K562 (cell line): ENCODE measurements at regions not wholly inside any gene's neighbourhood (a gene's known extent, or its start where the extent isn't known, plus 50 kb on each side); places are given as distances from the start of the nearest gene placed in this dataset.

Experiments
- CEBPB ChIP-seq: fragments of 450-650 bp; IDR thresholded peaks from 2 replicates; pipeline ENCODE4 v1.6.1; 2016; ENCODE audit warnings: missing genetic modification characterization, missing compliant biosample characterization
- CTCF ChIP-seq, 3 experiments: IDR thresholded peaks in 2 of 3; conservative IDR thresholded peaks in 1 of 3; 2 replicates each; pipeline ENCODE4 v1.5.1; 2011 to 2012; ENCODE audit warnings: low read length in 3 of 3, mild to moderate bottlenecking in 3 of 3, control low read depth in 2 of 3, improper control_type of control experiment in 1 of 3, inconsistent platforms in 1 of 3, low read depth in 1 of 3, mixed read lengths in 1 of 3, moderate library complexity in 1 of 3; ENCODE audit not compliant: insufficient read depth in 2 of 3
- DIDO1 ChIP-seq: fragments of 450-650 bp; IDR thresholded peaks from 2 replicates; pipeline ENCODE4 v1.6.1; 2016; ENCODE audit warnings: low read depth, missing biosample characterization, missing genetic modification characterization
- FIP1L1 ChIP-seq: fragments of 200-400 bp; formaldehyde crosslinking; IDR thresholded peaks from 2 replicates; pipeline ENCODE4 v1.6.1; 2018; ENCODE audit warnings: mild to moderate bottlenecking, low read depth, low read length; ENCODE audit not compliant: poor library complexity, severe bottlenecking
- HNRNPL ChIP-seq: fragments of 200-400 bp; formaldehyde crosslinking; IDR thresholded peaks from 2 replicates; pipeline ENCODE4 v1.6.1; 2017; ENCODE audit warnings: low read depth, mild to moderate bottlenecking, low read length
- JUNB ChIP-seq: fragments of 450-650 bp; formaldehyde crosslinking; conservative IDR thresholded peaks from 2 replicates; pipeline ENCODE4 v1.4.0; 2020; ENCODE audit warnings: mild to moderate bottlenecking
- NR2C2 ChIP-seq, 2 experiments: fragments of 200-800 bp in 1 of 2; sonication (Bioruptor generic) in 1 of 2; sonication (generic) in 1 of 2; formaldehyde crosslinking in 1 of 2; IDR thresholded peaks; 2 replicates each; pipeline versions ENCODE4 v1.6.1 to v1.8.0; 2016 to 2022; ENCODE audit warnings: mild to moderate bottlenecking in 1 of 2, missing compliant biosample characterization in 1 of 2, missing genetic modification characterization in 1 of 2, missing genetic modification reagents in 1 of 2
- RAD21 ChIP-seq, 2 experiments: fragments of 250-450 bp in 1 of 2; fragments of 450-650 bp in 1 of 2; sonication (Bioruptor Pico) in 1 of 2; formaldehyde crosslinking in 1 of 2; IDR thresholded peaks in 1 of 2; conservative IDR thresholded peaks in 1 of 2; 2 replicates each; pipeline versions ENCODE4 v1.4.0 to v1.8.0; 2020 to 2022; ENCODE audit warnings: mild to moderate bottlenecking in 2 of 2, moderate library complexity in 1 of 2
- USF1 ChIP-seq: sonication (generic); formaldehyde crosslinking; IDR thresholded peaks from 2 replicates; pipeline ENCODE4 v1.9.0; 2022; ENCODE audit warnings: mild to moderate bottlenecking, missing genetic modification reagents
- ZNF311 ChIP-seq: fragments of 250-450 bp; sonication (Bioruptor Pico); IDR thresholded peaks from 2 replicates; pipeline ENCODE4 v1.4.0; 2020; ENCODE audit warnings: mild to moderate bottlenecking, moderate library complexity
- ZNF316 ChIP-seq: fragments of 450-650 bp; IDR thresholded peaks from 2 replicates; pipeline ENCODE4 v1.6.1; 2016

- TF ChIP-seq JUNB (CRISPR knock-in tag): no peak
- TF ChIP-seq ZNF311: no peak
- no peak for TF ChIP-seq CTCF (IDR thresholded peaks at IDR 0.05 in 2 of 3, conservative IDR thresholded peaks at IDR 0.05 in 1 of 3; ENCODE audit: insufficient read depth in 2 of 3, low read depth in 1 of 3, low read length in 3 of 3)
- TF ChIP-seq FIP1L1: no peak
- no peak for TF ChIP-seq DIDO1 (tag)
- TF ChIP-seq USF1 (CRISPR knock-in tag): no peak
- no peak for TF ChIP-seq CEBPB
- no peak for TF ChIP-seq HNRNPL
- no peak for TF ChIP-seq RAD21 (CRISPR knock-in tag; conservative IDR thresholded peaks at IDR 0.05 in 1 of 2, IDR thresholded peaks at IDR 0.05 in 1 of 2)
- no peak for TF ChIP-seq ZNF316
- no peak for TF ChIP-seq NR2C2 (CRISPR knock-in tag; IDR thresholded peaks at IDR 0.05)
- TF ChIP-seq NR2C2 (tag; IDR thresholded peaks at IDR 0.05): no peak
Observed at GRCh38 chr17:71959154-71959553, 161.7 kb upstream of the SOX9 start.
